Esophagus squamous epithelium (tissue), 5 donors: ENCODE measurements at regions not wholly inside any gene's neighbourhood (a gene's known extent, or its start where the extent isn't known, plus 50 kb on each side); places are given as distances from the start of the nearest gene placed in this dataset.

Experiments
- DNase-seq: peaks from one replicate; lab custom pipeline; 2025; lab: John Stamatoyannopoulos, UW
- H3K27ac ChIP-seq, 4 donors: fragments of 200-600 bp; sonication (generic); one replicate each; pipeline ENCODE4 v1.5.1; 2016 to 2019; ENCODE audit warnings: mild to moderate bottlenecking in 1 of 4
- H3K27me3 ChIP-seq, 4 donors: fragments of 200-600 bp; sonication (generic); 1 replicate in 3 of 4; 2 replicates in 1 of 4; pipeline versions ENCODE4 v1.5.1 to v1.6.0; 2017 to 2021; ENCODE audit warnings: antibody characterized with exemption in 1 of 4
- H3K36me3 ChIP-seq, 3 donors: fragments of 200-600 bp; sonication (generic); one replicate each; pipeline ENCODE4 v1.5.1; 2016 to 2019
- H3K4me1 ChIP-seq, 3 donors: fragments of 200-600 bp; sonication (generic); one replicate each; pipeline ENCODE4 v1.5.1; 2017 to 2019
- H3K4me3 ChIP-seq, 4 donors: fragments of 200-600 bp; sonication (generic); 1 replicate in 3 of 4; 2 replicates in 1 of 4; pipeline ENCODE4 v1.5.1; 2016 to 2019; ENCODE audit warnings: mild to moderate bottlenecking in 2 of 4, moderate library complexity in 1 of 4
- H3K9me3 ChIP-seq, 3 donors: fragments of 200-600 bp; sonication (generic); one replicate each; pipeline ENCODE4 v1.5.1; 2016 to 2019
- POLR2A ChIP-seq, 4 donors: fragments of 450-650 bp; IDR thresholded peaks; one replicate each; pipeline ENCODE4 v1.6.1; 2017; ENCODE audit warnings: antibody characterized with exemption in 4 of 4, mild to moderate bottlenecking in 4 of 4, moderate library complexity in 3 of 4
- WGBS, 2 donors: methylation state at CpG; one replicate each; pipeline ENCODE4 v1.1.5; 2018; 5-methylcytosine and 5-hydroxymethylcytosine counted together
- intact Hi-C: fragments of 100-400 bp; cut with DNase I; formaldehyde crosslinking; loops from one replicate; pipeline ENCODE4 v1.15.0; 2022
- TF ChIP-seq, protein P1 (sequence below), 6 experiments: fragments of 450-650 bp in 4 of 6; fragments of 200-600 bp in 2 of 6; sonication (generic) in 2 of 6; IDR thresholded peaks; one replicate each; pipeline ENCODE4 v1.5.1; 2016 to 2019; ENCODE audit warnings: antibody characterized with exemption in 6 of 6, mild to moderate bottlenecking in 4 of 6, moderate library complexity in 4 of 6
- donor health status: DM: yes; HTN: yes; CAD: no.

DNA sequence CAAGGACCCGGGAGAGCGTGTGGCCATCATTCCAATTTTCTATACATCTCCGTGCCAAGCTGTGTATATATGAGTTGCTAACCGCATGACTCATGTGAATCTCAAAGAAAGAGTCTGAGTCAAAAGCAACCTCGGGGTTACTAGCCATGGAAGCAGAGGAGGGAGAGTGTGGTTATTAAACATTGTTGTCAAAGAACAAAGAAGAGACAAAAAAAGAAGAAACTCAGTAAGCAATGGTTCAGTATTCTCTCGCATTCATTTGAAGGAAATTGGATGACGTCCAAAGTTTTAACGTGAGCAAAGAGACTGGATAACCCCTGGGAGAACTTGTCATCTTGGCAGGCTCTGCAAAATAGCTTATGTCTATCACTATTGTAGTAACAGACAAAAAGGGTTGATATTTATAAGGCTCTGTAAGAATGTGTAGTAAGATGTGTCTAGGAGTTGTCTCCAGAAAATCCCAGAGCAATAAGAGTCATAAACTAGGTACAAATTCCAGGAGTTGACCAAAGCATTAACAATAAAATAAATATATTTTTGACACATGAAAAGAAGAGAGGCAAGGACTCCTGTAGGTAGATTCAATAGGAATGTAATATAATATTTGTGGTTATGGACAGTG is 52.8 kb upstream of the GRM7 start:
- no peak for TF ChIP-seq POLR2A (IDR thresholded peaks at IDR 0.05)
- TF ChIP-seq, protein P1, sequence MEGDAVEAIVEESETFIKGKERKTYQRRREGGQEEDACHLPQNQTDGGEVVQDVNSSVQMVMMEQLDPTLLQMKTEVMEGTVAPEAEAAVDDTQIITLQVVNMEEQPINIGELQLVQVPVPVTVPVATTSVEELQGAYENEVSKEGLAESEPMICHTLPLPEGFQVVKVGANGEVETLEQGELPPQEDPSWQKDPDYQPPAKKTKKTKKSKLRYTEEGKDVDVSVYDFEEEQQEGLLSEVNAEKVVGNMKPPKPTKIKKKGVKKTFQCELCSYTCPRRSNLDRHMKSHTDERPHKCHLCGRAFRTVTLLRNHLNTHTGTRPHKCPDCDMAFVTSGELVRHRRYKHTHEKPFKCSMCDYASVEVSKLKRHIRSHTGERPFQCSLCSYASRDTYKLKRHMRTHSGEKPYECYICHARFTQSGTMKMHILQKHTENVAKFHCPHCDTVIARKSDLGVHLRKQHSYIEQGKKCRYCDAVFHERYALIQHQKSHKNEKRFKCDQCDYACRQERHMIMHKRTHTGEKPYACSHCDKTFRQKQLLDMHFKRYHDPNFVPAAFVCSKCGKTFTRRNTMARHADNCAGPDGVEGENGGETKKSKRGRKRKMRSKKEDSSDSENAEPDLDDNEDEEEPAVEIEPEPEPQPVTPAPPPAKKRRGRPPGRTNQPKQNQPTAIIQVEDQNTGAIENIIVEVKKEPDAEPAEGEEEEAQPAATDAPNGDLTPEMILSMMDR (IDR thresholded peaks at IDR 0.05) = no peak
- H3K4me3 ChIP-seq = no peak overlapping the region
- H3K27me3 ChIP-seq = no peaks in the 10 kb centered on the region
- no peak for DNase-seq
- H3K27ac ChIP-seq = no peak overlapping the region
- 26 to 45% methylated on average over 7 to 8 of the region's 8 CpGs for WGBS, 2 donors
- no peaks in the 10 kb centered on the region for H3K9me3 ChIP-seq
- H3K36me3 ChIP-seq = no peaks in the 10 kb centered on the region
- intact Hi-C loops = no loop called here
- H3K4me1 ChIP-seq = no peaks in the 10 kb centered on the region

DNA sequence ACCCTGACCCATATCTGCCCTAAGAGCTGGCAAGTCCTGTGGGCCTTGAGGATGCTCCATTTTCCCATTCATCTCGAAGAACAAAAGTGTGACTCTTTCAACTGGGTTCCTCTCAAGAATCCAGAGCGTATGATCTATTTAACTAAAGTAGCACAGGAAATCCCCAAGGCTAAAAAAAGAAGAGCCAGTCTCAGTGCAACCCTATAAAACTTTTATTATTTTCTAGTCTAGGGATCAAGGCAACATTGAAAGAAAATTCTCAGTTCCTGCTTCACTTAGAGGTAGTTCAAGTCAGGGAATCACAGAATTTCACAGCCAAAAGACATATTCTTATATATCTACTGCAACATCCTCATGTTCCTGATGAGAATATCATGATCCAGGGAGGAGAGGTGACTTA is 51.6 kb upstream of the GRM7 start:
- no peaks in the 10 kb centered on the region for H3K36me3 ChIP-seq
- TF ChIP-seq POLR2A (IDR thresholded peaks at IDR 0.05) = no peak
- TF ChIP-seq, protein P1 (IDR thresholded peaks at IDR 0.05) = no peak
- no peak for DNase-seq
- H3K27me3 ChIP-seq = no peaks in the 10 kb centered on the region
- no peak overlapping the region for H3K27ac ChIP-seq
- no peaks in the 10 kb centered on the region for H3K4me1 ChIP-seq
- intact Hi-C loops = no loop called here
- no peaks in the 10 kb centered on the region for H3K9me3 ChIP-seq
- no peak overlapping the region for H3K4me3 ChIP-seq
- 42 to 68% methylated on average over 2 of the region's 2 CpGs for WGBS, 2 donors
